Osteocyte (in vitro differentiated cells): ENCODE measurements at regions not wholly inside any gene's neighbourhood (a gene's known extent, or its start where the extent isn't known, plus 50 kb on each side); places are given as distances from the start of the nearest gene placed in this dataset.

ENCODE experiments used
- DNase-seq: peaks from one replicate; pipeline ENCODE4 v3.0.0; 2021; ENCODE audit warnings: mixed read lengths; ENCODE audit not compliant: unreplicated experiment; ENCODE audit errors: extremely low spot score
- H3K27ac Mint-ChIP-seq: one replicate; pipeline ENCODE4 v1.8.0; 2021; ENCODE audit warnings: mild to moderate bottlenecking, mixed read lengths; ENCODE audit not compliant: unreplicated experiment
- H3K27me3 Mint-ChIP-seq: one replicate; pipeline ENCODE4 v1.8.0; 2021; ENCODE audit warnings: mixed read lengths; ENCODE audit not compliant: unreplicated experiment
- H3K36me3 Mint-ChIP-seq: one replicate; pipeline ENCODE4 v1.8.0; 2021; ENCODE audit warnings: mixed read lengths; ENCODE audit not compliant: unreplicated experiment
- H3K4me1 Mint-ChIP-seq: one replicate; pipeline ENCODE4 v1.8.0; 2021; ENCODE audit warnings: mixed read lengths; ENCODE audit not compliant: unreplicated experiment
- H3K4me3 Mint-ChIP-seq: one replicate; pipeline ENCODE4 v1.8.0; 2021; ENCODE audit warnings: mild to moderate bottlenecking, moderate library complexity, mixed read lengths; ENCODE audit not compliant: unreplicated experiment
- H3K9me3 Mint-ChIP-seq: one replicate; pipeline ENCODE4 v1.8.0; 2021; ENCODE audit warnings: mixed read lengths; ENCODE audit not compliant: unreplicated experiment
- TF ChIP-seq, protein P1 (sequence below): fragments of 200-600 bp; sonication (generic); IDR thresholded peaks from 2 replicates; pipeline ENCODE4 v1.5.0; 2021; ENCODE audit warnings: antibody characterized with exemption, mild to moderate bottlenecking, moderate library complexity

DNA sequence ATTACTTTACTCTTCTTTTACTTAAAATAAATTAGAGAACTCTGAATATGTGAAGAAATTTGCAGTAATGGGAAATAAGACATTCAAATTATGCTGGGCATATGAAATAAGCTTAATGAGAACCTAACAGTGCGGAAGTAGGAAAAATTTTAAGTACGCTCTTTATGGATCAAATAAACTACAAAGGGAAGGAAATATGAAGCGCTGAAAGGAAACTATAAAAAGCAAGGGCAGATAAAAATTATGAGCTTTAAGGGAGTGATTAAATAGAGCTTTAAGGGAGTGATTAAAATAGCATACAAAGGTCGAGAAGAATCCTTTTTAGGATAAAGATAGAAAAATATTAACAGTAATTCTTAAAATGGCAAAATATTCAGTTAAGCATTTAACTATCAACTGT, 118.3 kb upstream of the AADACL2 start:
- H3K9me3 Mint-ChIP-seq, result no peaks in the 10 kb centered on the region
- H3K4me1 Mint-ChIP-seq, result peaks cover 20% of the 10 kb centered on the region
- no peaks in the 10 kb centered on the region for H3K36me3 Mint-ChIP-seq
- DNase-seq, result no peak
- H3K27ac Mint-ChIP-seq, result no peak overlapping the region
- TF ChIP-seq, protein P1, sequence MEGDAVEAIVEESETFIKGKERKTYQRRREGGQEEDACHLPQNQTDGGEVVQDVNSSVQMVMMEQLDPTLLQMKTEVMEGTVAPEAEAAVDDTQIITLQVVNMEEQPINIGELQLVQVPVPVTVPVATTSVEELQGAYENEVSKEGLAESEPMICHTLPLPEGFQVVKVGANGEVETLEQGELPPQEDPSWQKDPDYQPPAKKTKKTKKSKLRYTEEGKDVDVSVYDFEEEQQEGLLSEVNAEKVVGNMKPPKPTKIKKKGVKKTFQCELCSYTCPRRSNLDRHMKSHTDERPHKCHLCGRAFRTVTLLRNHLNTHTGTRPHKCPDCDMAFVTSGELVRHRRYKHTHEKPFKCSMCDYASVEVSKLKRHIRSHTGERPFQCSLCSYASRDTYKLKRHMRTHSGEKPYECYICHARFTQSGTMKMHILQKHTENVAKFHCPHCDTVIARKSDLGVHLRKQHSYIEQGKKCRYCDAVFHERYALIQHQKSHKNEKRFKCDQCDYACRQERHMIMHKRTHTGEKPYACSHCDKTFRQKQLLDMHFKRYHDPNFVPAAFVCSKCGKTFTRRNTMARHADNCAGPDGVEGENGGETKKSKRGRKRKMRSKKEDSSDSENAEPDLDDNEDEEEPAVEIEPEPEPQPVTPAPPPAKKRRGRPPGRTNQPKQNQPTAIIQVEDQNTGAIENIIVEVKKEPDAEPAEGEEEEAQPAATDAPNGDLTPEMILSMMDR, result no peak
- no peaks in the 10 kb centered on the region for H3K27me3 Mint-ChIP-seq
- no peak overlapping the region for H3K4me3 Mint-ChIP-seq

DNA sequence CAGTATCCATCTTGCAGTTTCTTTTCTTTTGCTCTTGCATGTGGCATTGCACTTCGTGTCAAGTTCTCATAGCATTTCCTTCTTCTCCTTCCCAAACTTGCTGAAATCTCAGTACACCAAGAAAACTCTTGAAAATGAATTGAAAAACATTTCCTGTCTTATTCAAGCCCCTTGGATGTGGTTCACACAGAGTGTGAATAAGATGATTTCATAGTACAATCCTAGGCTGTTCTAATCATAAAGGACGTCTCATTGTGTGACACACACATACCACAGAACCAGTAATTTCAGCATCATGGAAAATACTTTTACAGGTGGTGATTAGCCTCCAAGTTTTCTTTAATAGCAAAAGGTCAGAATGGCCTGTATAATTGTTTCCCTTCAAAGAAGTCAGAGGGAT, 121.6 kb upstream of the AADACL2 start:
- Mint-ChIP-seq H3K9me3 (peaks cover 13% of the 10 kb centered on the region), H3K4me3 (no peak overlapping the region), H3K27me3 (peaks cover 6% of the 10 kb centered on the region), H3K36me3 (peaks cover 2% of the 10 kb centered on the region), H3K27ac (peak overlapping the region; percentile 67), H3K4me1 (peaks cover 28% of the 10 kb centered on the region)
- DNase-seq, result no peak
- TF ChIP-seq, protein P1, result no peak

DNA sequence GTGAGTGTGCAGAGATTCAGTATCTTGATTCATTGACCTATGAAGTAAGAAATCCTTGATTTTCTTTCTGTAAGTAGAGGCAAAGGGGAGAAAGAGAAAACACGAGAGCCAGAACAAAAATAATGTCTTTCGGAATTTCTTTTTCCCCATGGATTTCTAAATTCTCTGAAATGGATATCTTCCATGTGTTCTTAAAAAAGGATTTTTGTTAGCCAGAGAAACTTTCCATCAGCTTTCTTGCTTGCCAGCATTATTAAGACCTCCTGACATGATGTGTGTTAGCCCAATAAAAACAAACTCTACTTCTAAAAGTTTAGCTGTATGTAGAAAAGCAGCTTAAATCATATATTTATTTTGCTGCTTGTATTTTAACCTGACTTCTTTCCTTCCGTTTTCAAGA, 122.3 kb upstream of the AADACL2 start:
- TF ChIP-seq, protein P1, result no peak
- Mint-ChIP-seq H3K4me3 (no peak overlapping the region), H3K36me3 (peaks cover 2% of the 10 kb centered on the region), H3K27ac (peak overlapping the region; percentile 67), H3K4me1 (peaks cover 28% of the 10 kb centered on the region), H3K27me3 (peaks cover 6% of the 10 kb centered on the region), H3K9me3 (peaks cover 13% of the 10 kb centered on the region)
- DNase-seq, result no peak

DNA sequence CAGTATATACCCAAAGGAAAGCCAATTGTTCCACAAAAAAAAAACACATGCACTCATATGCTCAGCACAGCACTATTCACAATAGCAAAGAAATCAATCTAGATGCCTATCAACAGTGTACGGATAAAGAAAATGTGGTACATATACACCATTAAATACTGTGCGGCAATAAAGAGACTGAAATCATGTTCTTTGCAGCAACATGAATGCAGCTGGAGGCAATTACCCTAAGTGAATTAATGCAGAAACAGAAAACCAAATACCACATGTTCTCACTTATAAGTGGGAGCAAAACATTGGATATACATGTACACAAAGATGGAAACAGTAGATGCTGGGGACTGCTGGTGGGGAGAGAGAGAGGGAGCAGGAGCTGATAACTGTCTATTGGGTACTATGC, 124.2 kb upstream of the AADACL2 start:
- Mint-ChIP-seq H3K27me3 (peaks cover 6% of the 10 kb centered on the region), H3K36me3 (peaks cover 2% of the 10 kb centered on the region), H3K4me1 (peaks cover 31% of the 10 kb centered on the region), H3K4me3 (no peak overlapping the region), H3K27ac (no peak overlapping the region), H3K9me3 (peaks cover 13% of the 10 kb centered on the region)
- no peak for DNase-seq
- TF ChIP-seq, protein P1, result no peak

DNA sequence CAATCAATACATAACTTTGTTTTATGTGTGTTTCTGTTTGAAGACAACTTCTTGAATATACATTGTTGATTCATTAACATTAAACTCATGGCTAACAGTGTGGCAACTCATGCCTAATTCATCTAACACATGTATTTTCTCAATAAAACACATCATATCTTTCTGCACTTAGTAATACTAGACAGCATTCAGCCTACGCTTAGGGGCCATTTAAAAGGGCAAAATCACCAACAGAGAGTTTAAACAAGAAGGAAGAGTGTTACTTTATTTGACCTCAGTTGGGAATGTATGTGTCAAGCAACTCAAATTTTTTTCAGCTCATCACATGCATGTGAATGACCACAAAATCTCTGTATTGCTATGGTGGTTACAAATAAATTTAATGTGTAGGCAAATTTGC, 128.8 kb upstream of the AADACL2 start:
- DNase-seq, result no peak
- no peak overlapping the region for H3K27ac Mint-ChIP-seq
- no peak overlapping the region for H3K4me3 Mint-ChIP-seq
- H3K9me3 Mint-ChIP-seq, result peaks cover 8% of the 10 kb centered on the region
- TF ChIP-seq, protein P1, result no peak
- H3K27me3 Mint-ChIP-seq, result peaks cover 6% of the 10 kb centered on the region
- H3K36me3 Mint-ChIP-seq, result peaks cover 2% of the 10 kb centered on the region
- peaks cover 12% of the 10 kb centered on the region for H3K4me1 Mint-ChIP-seq
